ENCODE measurements at regions not wholly inside any gene's neighbourhood (a gene's known extent, or its start where the extent isn't known, plus 50 kb on each side); places are given as distances from the start of the nearest gene placed in this dataset.

GRCh38 chr2:36035137-36035536 is 320.4 kb upstream of the CRIM1 start:
- no peak for TF ChIP-seq CTCF (IDR thresholded peaks at IDR 0.05; ENCODE audit: low read depth, low read length)
- TF ChIP-seq EZH2phosphoT487 (IDR thresholded peaks at IDR 0.05; ENCODE audit: low read depth), result no peak

Data from OCI-LY3 (cell line).